HepG2 (cell line): ENCODE measurements at regions not wholly inside any gene's neighbourhood (a gene's known extent, or its start where the extent isn't known, plus 50 kb on each side); places are given as distances from the start of the nearest gene placed in this dataset.

Source experiments
- ATAC-seq: fragments of 200-7000 bp; cut with Tn5 transposase; 3 replicates; pipeline ENCODE4 v1.9.1; 2020; ENCODE audit warnings: mild to moderate bottlenecking, moderate library complexity
- BruUV-seq: library from RNA; stranded (reverse); fragments of 400-500 nt; replicated peaks from 2 replicates; lab custom pipeline; 2021; lab: Mats Ljungman, UMichigan
- CTCF ChIA-PET: fragments of 300-600 bp; formaldehyde crosslinking; extraction: SDS; loops from one replicate; lab custom pipeline; 2021; ENCODE audit warnings: low total read pairs, inconsistent platforms, low intra/inter-chr PET ratio; lab: Yijun Ruan, JAX
- POLR2A ChIA-PET: fragments of 350-600 bp; sonication (Branson Sonifier 250); formaldehyde crosslinking; loops from one replicate; lab custom pipeline; 2020; ENCODE audit warnings: antibody characterized with exemption, inconsistent platforms; lab: Yijun Ruan, JAX
- DNase-seq: peaks from one replicate; pipeline ENCODE4 v3.0.0-alpha.2; 2015; ENCODE audit warnings: low spot score
- FAIRE-seq: peaks from 3 replicates; lab custom pipeline; 2011; peaks lifted over from hg19 to GRCh38; lab: Jason Lieb, UNC
- H2AFZ ChIP-seq: one replicate; pipeline ENCODE4 v1.6.1; 2011; ENCODE audit warnings: low read length, inconsistent platforms
- H3K27ac ChIP-seq: fragments of 300-600 bp; 3 replicates; pipeline ENCODE4 v1.8.0; 2011; ENCODE audit warnings: mixed run types, mild to moderate bottlenecking, mixed read lengths, low read length, inconsistent platforms; ENCODE audit not compliant: insufficient read depth; ENCODE audit errors: extremely low read length
- H3K27me3 ChIP-seq, 2 experiments: fragments of 200-600 bp in 1 of 2; 2 replicates in 1 of 2; 3 replicates in 1 of 2; pipeline versions ENCODE4 v1.6.0 to v1.8.0; 2011; ENCODE audit warnings: low read length in 2 of 2, mild to moderate bottlenecking in 2 of 2, moderate library complexity in 2 of 2, inconsistent platforms in 1 of 2; ENCODE audit not compliant: insufficient read depth in 2 of 2, control insufficient read depth in 1 of 2
- H3K36me3 ChIP-seq, 2 experiments: fragments of 200-600 bp in 1 of 2; replicated peaks in 1 of 2; 2 replicates in 1 of 2; 3 replicates in 1 of 2; pipeline versions ENCODE4 v1.5.1 to v1.8.0; 2011; ENCODE audit warnings: low read length in 2 of 2, inconsistent platforms in 1 of 2; ENCODE audit not compliant: insufficient read depth in 2 of 2, control insufficient read depth in 1 of 2
- H3K4me1 ChIP-seq: 2 replicates; pipeline ENCODE4 v1.5.1; 2012; ENCODE audit warnings: low read length, inconsistent platforms; ENCODE audit not compliant: insufficient read depth
- H3K4me2 ChIP-seq: 2 replicates; pipeline ENCODE4 v1.6.0; 2011; ENCODE audit warnings: low read depth, low read length, inconsistent platforms
- H3K4me3 ChIP-seq, 3 experiments: fragments of 200-600 bp in 1 of 3; sonication (generic), shearing (Covaris generic) in 1 of 3; replicated peaks in 1 of 3; 2 replicates each; pipeline ENCODE4 v1.5.1; 2011 to 2016; ENCODE audit warnings: low read length in 3 of 3, inconsistent platforms in 2 of 3, low read depth in 2 of 3, mild to moderate bottlenecking in 2 of 3, control low read depth in 1 of 3, mixed read lengths in 1 of 3; ENCODE audit not compliant: insufficient read depth in 1 of 3
- H3K79me2 ChIP-seq: one replicate; pipeline ENCODE4 v1.6.1; 2011; ENCODE audit warnings: low read length, inconsistent platforms; ENCODE audit not compliant: insufficient read depth
- H3K9ac ChIP-seq: 2 replicates; pipeline ENCODE4 v1.6.0; 2011; ENCODE audit warnings: mild to moderate bottlenecking, low read depth, low read length, inconsistent platforms; ENCODE audit not compliant: insufficient read depth
- H3K9me3 ChIP-seq: 2 replicates; pipeline ENCODE4 v1.5.1; 2012; ENCODE audit warnings: mild to moderate bottlenecking, low read length
- H4K20me1 ChIP-seq: 2 replicates; pipeline ENCODE4 v1.6.0; 2011; ENCODE audit warnings: inconsistent platforms, mild to moderate bottlenecking, low read length, moderate library complexity; ENCODE audit not compliant: insufficient read depth
- CEBPG ChIP-seq: IDR thresholded peaks from 2 replicates; pipeline ENCODE4 v1.6.1; 2016
- FOXA3 ChIP-seq: IDR thresholded peaks from 2 replicates; pipeline ENCODE4 v1.6.1; 2016; ENCODE audit warnings: missing genetic modification reagents, missing compliant biosample characterization
- GTF3A ChIP-seq: sonication (generic); formaldehyde crosslinking; conservative IDR thresholded peaks from 2 replicates; pipeline ENCODE4 v1.4.0; 2020; ENCODE audit warnings: mild to moderate bottlenecking, missing genetic modification reagents
- HNF4A ChIP-seq: sonication (generic); formaldehyde crosslinking; IDR thresholded peaks from 2 replicates; pipeline ENCODE4 v1.4.0; 2020; ENCODE audit warnings: missing genetic modification reagents
- SRF ChIP-seq: IDR thresholded peaks from 2 replicates; pipeline ENCODE4 v1.6.1; 2011; ENCODE audit warnings: mild to moderate bottlenecking, low read depth, low read length, moderate library complexity
- SYNCRIP ChIP-seq: fragments of 200-400 bp; formaldehyde crosslinking; IDR thresholded peaks from 2 replicates; pipeline ENCODE4 v1.6.1; 2018; ENCODE audit warnings: mild to moderate bottlenecking, low read depth, low read length; ENCODE audit not compliant: insufficient read depth
- TAF15 ChIP-seq: fragments of 200-400 bp; formaldehyde crosslinking; IDR thresholded peaks from one replicate; pipeline ENCODE4 v1.6.1; 2018; ENCODE audit warnings: mild to moderate bottlenecking, low read depth, low read length; ENCODE audit not compliant: poor library complexity, severe bottlenecking
- ZFP41 ChIP-seq: sonication (generic); formaldehyde crosslinking; IDR thresholded peaks from 2 replicates; pipeline ENCODE4 v1.4.0; 2020; ENCODE audit warnings: mild to moderate bottlenecking, missing genetic modification reagents, borderline replicate concordance
- ZNF136 ChIP-seq: sonication (generic); formaldehyde crosslinking; IDR thresholded peaks from 2 replicates; pipeline ENCODE4 v1.8.1; 2022; ENCODE audit warnings: low read depth, mild to moderate bottlenecking, moderate library complexity, missing genetic modification reagents
- ZNF7 ChIP-seq: IDR thresholded peaks from 2 replicates; pipeline ENCODE4 v1.6.1; 2016; ENCODE audit warnings: missing biosample characterization, missing genetic modification reagents
- ZNF781 ChIP-seq: sonication (generic); formaldehyde crosslinking; IDR thresholded peaks from 2 replicates; pipeline ENCODE4 v1.5.1; 2020; ENCODE audit warnings: borderline replicate concordance, mild to moderate bottlenecking, missing genetic modification reagents; ENCODE audit errors: not compliant biosample characterization
- WGBS: methylation state at CpG from one replicate; pipeline ENCODE4 v1.1.6; 2017; ENCODE audit warnings: low lambda C conversion rate; 5-methylcytosine and 5-hydroxymethylcytosine counted together
- in situ Hi-C: cut with HindIII; loops from 2 replicates; pipeline ENCODE4 v1.10.0; 2017; ENCODE audit warnings: low pct_unique_long_range_greater_than_20kb; ENCODE audit not compliant: extremely low pct_ligation_motif_present
- intact Hi-C: fragments of 100-400 bp; cut with micrococcal nuclease; formaldehyde crosslinking; loops from one replicate; pipeline ENCODE4 v1.10.0; 2022; ENCODE audit not compliant: unreplicated experiment
- TF ChIP-seq, protein P1 (sequence below): IDR thresholded peaks from 2 replicates; pipeline ENCODE4 v1.6.1; 2016; ENCODE audit warnings: missing genetic modification reagents, missing compliant biosample characterization
- TF ChIP-seq, protein P2 (sequence below): sonication (generic); formaldehyde crosslinking; IDR thresholded peaks from 2 replicates; pipeline ENCODE4 v1.8.0; 2022; ENCODE audit warnings: mild to moderate bottlenecking, missing genetic modification reagents, moderate library complexity
- TF ChIP-seq, protein P3 (sequence below): sonication (generic); formaldehyde crosslinking; IDR thresholded peaks from 2 replicates; pipeline ENCODE4 v1.4.0; 2020; ENCODE audit warnings: missing genetic modification reagents, low read depth, mild to moderate bottlenecking, borderline replicate concordance

DNA sequence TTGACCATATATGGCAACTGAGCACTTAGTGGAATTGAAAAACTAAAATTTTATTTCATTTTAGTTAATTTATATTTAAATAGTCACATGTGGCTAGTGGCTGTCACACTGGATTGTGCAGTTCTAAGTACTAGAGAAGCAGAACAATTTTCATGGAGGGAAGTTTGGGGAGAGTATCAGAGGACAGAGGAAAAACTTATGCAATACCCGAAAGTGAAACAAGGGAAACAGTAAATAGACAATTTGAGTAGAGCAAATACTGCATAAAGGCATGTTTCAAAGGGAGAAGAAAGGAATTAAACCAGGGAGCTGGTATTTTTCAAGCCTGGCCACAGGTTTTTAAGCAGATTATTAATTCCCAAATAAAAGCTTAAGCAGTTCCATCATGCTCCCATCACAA is 590.5 kb upstream of the RORB start:
- CTCF ChIA-PET, result no interaction called here
- in situ Hi-C loops, result no loop called here
- no peaks in the 10 kb centered on the region for H4K20me1 ChIP-seq
- H3K9ac ChIP-seq, result no peak overlapping the region
- H3K9me3 ChIP-seq, result no peaks in the 10 kb centered on the region
- no peaks in the 10 kb centered on the region for H3K4me1 ChIP-seq
- POLR2A ChIA-PET, result no interaction called here
- ATAC-seq, result no peak; the same call in 2 of the 3 replicates
- H2AFZ ChIP-seq, result no peak overlapping the region
- no peak for TF ChIP-seq GTF3A (CRISPR knock-in tag)
- TF ChIP-seq, protein P1, sequence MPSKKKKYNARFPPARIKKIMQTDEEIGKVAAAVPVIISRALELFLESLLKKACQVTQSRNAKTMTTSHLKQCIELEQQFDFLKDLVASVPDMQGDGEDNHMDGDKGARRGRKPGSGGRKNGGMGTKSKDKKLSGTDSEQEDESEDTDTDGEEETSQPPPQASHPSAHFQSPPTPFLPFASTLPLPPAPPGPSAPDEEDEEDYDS (CRISPR knock-in tag), result no peak
- TF ChIP-seq FOXA3 (CRISPR knock-in tag), result no peak
- no peak for TF ChIP-seq HNF4A
- TF ChIP-seq, protein P2, sequence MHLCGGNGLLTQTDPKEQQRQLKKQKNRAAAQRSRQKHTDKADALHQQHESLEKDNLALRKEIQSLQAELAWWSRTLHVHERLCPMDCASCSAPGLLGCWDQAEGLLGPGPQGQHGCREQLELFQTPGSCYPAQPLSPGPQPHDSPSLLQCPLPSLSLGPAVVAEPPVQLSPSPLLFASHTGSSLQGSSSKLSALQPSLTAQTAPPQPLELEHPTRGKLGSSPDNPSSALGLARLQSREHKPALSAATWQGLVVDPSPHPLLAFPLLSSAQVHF (CRISPR knock-in tag), result no peak
- no peak for TF ChIP-seq ZFP41 (CRISPR knock-in tag)
- no peak for TF ChIP-seq ZNF7 (CRISPR knock-in tag)
- TF ChIP-seq, protein P3, sequence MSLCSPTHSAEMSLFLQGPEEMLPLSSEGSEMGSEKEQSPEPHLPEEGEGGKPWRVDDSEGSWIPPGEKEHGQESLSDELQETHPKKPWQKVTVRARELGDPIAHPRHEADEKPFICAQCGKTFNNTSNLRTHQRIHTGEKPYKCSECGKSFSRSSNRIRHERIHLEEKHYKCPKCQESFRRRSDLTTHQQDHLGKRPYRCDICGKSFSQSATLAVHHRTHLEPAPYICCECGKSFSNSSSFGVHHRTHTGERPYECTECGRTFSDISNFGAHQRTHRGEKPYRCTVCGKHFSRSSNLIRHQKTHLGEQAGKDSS (CRISPR knock-in tag), result no peak
- 0 out of 2 replicates have a peak, but pooled peaks have one; percentile 14 for TF ChIP-seq CEBPG
- TF ChIP-seq TAF15, result no peak
- TF ChIP-seq ZNF136 (CRISPR knock-in tag), result no peak
- peak; percentile 25; the same call in 1 of the 2 replicates for TF ChIP-seq SRF
- TF ChIP-seq ZNF781, result no peak
- TF ChIP-seq SYNCRIP, result no peak
- TF ChIP-seq, all 625 proteins: peak for 2
- Histone ChIP-seq H3K27ac (no peak overlapping the region), H3K4me2 (no peak overlapping the region), H3K27me3 (no peaks in the 10 kb centered on the region), H3K79me2 (no peaks in the 10 kb centered on the region), H3K36me3 (no peaks in the 10 kb centered on the region), H3K4me3 (no peak overlapping the region)
- DNase-seq (no peak), FAIRE-seq (no peak)
- intact Hi-C loops, result no loop called here
- WGBS, result 3% methylated on average over 1 of the region's 1 CpG
- no TSS peak for BruUV-seq
